GM19324 (cell line): ENCODE measurements at regions not wholly inside any gene's neighbourhood (a gene's known extent, or its start where the extent isn't known, plus 50 kb on each side); places are given as distances from the start of the nearest gene placed in this dataset.
"Not testable (repeated sequence)": the region's sequence is repeated elsewhere in the genome, so short reads cannot be mapped to it uniquely, and the experiment has no call there.

Source experiments
- ATAC-seq: cut with Tn5 transposase; IDR thresholded peaks from one replicate; pipeline ENCODE4 v1.9.1; 2021; ENCODE audit warnings: mild to moderate bottlenecking, moderate library complexity; ENCODE audit not compliant: unreplicated experiment, low FRiP score

- ATAC-seq: no peak
Measured at GRCh38 chr11:29119116-29119515, 897.7 kb downstream of the KCNA4 start.

- no peak for ATAC-seq
Measured at GRCh38 chr11:29100967-29101366, 915.9 kb downstream of the KCNA4 start.

DNA sequence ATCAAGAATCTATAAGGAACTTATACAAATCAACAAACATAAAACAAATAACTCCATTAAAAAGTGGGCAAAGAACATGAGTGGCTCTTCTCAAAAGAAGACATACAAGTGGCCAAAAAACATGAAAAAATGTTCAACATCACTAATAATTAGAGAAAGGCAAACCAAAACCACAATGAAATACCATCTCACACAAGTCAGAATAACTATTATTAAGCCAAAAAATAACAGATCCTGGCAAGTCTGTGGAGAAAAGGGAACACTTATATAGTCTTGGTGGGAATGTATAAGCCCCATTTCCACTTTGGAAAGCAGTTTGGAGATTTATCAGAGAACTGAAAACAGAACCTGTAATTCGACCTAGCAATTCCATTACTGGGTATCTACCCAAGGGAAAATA is 921.0 kb downstream of the KCNA4 start:
- no peak for ATAC-seq

GRCh38 chr11:29093416-29094120 is 923.3 kb downstream of the KCNA4 start:
- ATAC-seq: no peak

- no peak for ATAC-seq
Measured at GRCh38 chr11:29087200-29087812, 929.5 kb downstream of the KCNA4 start.

DNA sequence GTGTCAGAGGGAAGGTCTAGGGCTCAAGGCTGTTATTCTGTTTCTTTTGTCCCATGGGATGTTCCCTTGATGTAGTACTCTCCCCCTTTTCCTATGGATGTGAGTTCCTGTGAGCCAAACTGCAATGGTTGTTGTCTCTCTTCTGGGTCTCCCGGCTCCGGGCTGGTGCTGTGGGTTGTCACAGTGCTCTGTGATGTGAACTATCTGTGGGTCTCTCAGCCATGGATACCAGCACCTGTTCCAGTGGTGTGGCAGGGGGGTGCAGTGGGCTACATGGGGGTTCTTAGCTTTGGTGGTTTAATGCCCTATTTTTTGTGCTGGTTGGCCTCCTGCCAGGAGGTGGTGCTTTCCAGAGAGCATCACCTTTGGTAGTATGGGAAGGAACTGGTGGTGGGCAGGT is 941.1 kb downstream of the KCNA4 start:
- ATAC-seq: no peak

DNA sequence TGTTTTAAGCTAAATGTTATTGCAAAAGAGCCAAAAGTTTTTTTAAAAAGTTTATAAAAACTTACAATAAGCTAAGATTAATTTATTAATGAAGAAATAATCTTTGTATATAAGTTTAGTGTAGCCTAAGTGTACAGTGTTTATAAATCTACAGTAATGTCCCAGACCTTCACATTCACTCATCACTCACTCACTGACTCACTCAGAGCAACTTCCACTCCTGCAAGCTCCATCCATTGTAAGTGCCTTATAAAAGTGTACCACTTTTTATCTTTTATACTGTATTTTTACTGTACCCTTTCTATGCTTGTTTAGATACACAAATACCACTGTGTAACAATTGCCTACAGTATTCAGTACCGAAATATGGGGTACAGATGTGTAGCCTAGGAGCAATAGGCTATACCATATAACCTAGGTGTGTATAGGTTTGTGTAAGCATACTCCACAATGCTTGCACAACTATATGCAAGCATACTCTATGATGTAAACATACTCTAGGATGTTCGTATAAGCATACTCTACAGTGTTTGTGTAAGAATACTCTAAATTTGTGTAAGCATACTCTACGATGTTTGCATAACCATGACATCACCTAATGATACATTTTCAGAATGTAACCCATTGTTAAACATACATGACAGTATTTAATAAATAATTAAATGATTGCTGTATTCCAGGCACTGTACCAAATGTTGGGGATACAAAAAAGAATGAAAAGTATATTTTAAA is 953.0 kb downstream of the KCNA4 start:
- ATAC-seq: no peak

DNA sequence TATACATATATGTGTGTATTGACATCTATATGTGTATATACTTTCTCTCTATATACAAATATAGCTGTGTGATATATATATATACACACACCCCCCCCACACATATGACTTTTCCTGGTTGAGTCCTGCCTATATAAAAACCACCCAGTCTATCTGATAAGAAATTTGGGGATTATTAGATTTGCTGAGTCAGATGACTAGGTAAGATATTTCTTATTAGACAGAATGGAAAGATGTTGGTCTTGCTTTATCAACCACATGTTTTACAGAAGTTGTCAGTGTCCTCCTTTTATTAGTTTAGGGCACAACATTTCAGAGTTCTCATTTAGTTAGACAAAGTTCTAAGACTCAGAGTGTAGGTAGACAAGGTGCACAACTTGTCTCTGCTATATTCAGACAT is 953.3 kb downstream of the METTL15 start:
- ATAC-seq: no peak

- ATAC-seq: not testable (repeated sequence)
Measured at GRCh38 chr11:29056487-29056886, 948.3 kb downstream of the METTL15 start.

DNA sequence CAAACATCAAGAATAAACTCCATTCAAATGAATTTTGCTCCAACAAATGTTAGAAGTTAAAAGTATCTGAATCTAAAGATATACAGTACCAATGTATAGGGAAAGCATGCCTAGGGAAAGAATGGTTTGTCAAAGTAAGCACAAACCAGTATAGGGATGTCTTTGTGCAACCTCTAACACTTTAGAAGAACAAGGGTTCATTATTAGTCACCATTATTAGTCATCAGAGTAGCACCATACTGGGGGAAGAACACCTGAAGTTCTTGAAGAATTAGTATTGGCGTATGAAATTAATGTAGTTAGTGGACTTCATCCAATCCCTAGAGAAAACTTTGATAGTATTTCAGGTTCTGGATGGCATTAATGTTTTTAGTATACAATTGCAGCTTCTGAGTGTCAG is 943.7 kb downstream of the METTL15 start:
- no peak for ATAC-seq

DNA sequence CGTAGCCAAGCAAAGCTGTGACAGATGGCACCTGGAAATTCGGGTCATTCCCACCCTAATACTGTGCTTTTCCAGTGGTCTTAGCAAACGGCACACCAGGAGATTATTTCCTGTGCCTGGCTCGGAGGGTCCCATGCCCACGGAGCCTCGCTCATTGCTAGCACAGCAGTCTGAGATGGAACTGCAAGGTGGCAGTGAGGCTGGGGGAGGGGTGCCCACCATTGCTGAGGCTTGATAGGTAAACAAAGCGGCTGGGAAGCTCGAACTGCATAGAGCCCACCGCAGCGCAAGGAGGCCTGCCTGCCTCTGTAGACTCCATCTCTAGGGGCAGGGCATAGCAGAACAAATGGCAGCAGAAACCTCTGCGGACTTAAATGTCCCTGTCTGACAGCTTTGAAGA is 942.8 kb downstream of the METTL15 start:
- ATAC-seq: not testable (repeated sequence)

GRCh38 chr11:29040489-29040888 is 932.3 kb downstream of the METTL15 start:
- ATAC-seq: no peak

- ATAC-seq: no peak
Measured at GRCh38 chr11:29032384-29033149, 924.4 kb downstream of the METTL15 start.

GRCh38 chr11:29029452-29029851 is 921.3 kb downstream of the METTL15 start:
- ATAC-seq: no peak

DNA sequence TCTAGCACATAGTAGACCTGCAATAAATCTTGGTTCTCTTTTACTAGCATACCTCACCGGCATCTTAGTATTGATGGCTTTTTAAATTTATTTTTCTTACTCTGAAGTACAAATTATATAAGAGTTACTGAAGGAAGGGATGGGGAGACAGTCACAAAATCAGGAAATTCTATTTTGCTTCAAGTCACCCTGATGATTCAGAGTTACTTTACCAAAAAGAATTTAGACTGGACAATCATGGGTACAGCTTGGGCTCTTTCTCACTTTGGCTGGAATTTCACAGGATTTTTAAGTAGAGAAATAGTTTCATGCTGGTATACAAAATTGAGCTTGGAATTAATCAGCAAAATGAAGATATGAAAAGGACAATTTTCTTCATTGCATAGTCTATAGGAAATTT is 919.2 kb downstream of the METTL15 start:
- no peak for ATAC-seq

DNA sequence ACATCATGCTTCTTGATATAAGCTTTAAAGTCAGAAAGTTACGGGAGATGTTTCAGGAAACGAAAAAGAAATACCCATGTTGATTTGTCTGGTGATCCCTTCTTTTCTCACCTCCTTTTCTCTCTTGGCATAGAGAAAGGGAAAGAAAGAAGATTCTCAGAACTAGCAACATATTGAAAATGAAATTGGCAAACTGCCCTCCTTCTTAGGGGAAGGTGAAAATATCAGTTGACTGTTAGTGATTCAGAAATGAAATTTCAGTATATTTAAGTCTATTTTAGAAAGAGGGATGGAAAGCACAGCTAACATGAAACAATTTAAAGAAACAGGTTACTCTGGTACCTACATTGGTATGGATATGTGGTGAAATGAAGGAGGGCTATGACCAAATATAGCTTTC is 918.1 kb downstream of the METTL15 start:
- ATAC-seq: no peak

- ATAC-seq: no peak
Measured at GRCh38 chr11:29025001-29025400, 916.8 kb downstream of the METTL15 start.

DNA sequence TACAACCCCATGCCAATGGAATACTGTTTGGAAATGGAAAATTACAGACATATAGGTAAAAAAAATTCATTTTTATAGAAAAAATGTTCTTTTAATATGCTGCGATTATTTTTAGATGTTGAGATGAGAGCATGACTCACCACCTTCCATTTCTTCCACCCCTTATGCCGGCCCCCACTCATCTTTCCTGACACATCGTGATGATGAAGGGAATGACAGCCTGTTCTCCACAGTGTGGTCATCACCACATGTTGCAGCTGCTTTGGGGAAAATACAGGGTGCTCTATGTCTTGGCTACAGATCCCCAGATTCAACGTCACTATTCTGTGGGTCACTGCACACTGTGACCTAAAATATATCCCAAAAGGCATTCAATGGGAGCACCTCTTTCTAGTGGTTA is 916.2 kb downstream of the METTL15 start:
- ATAC-seq: no peak

DNA sequence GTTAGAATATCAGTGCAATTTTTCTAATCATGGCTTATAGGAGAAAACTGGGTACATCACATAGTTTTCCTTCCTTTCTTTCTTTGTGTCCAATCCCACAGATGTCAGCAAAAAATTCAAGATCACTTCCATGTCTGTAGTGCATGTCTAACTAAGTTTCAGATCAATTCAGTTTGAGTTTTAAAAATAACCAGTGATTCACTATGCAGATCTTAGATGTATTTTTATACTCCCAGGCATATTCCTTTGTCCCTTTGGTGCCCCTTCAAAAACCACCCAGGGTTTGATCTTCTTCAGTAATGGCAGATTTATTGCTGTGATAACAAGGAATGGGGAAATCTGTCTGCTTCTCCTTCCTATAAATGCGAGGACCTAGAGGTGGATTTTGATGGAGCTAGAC is 915.6 kb downstream of the METTL15 start:
- no peak for ATAC-seq

- no peak for ATAC-seq
Measured at GRCh38 chr11:29022676-29023075, 914.5 kb downstream of the METTL15 start.
